Psoas muscle (tissue), 7 donors: ENCODE measurements at regions not wholly inside any gene's neighbourhood (a gene's known extent, or its start where the extent isn't known, plus 50 kb on each side); places are given as distances from the start of the nearest gene placed in this dataset.

Source experiments
- ATAC-seq, 4 donors: fragments of 200-7000 bp; cut with Tn5 transposase; one replicate each; pipeline ENCODE4 v1.9.1; 2020; ENCODE audit warnings: moderate library complexity in 3 of 4, mild to moderate bottlenecking in 2 of 4
- DNase-seq, 2 donors: peaks; one replicate each; pipeline ENCODE4 v3.0.0-alpha.2; 2020
- H3K27ac ChIP-seq: fragments of 200-600 bp; one replicate; pipeline ENCODE4 v1.8.0; 2022
- H3K27me3 ChIP-seq, 3 donors: fragments of 200-600 bp in 1 of 3; one replicate each; pipeline versions ENCODE4 v1.6.1 to v1.8.0; 2013 to 2022; ENCODE audit warnings: low read length in 2 of 3, mild to moderate bottlenecking in 2 of 3, moderate library complexity in 1 of 3; ENCODE audit not compliant: insufficient read depth in 3 of 3
- H3K36me3 ChIP-seq, 2 donors: fragments of 200-600 bp in 1 of 2; one replicate each; pipeline versions ENCODE4 v1.6.1 to v1.8.0; 2013 to 2022; ENCODE audit warnings: low read depth in 1 of 2, mild to moderate bottlenecking in 1 of 2, moderate library complexity in 1 of 2; ENCODE audit not compliant: insufficient read depth in 1 of 2
- H3K4me1 ChIP-seq: fragments of 200-600 bp; one replicate; pipeline ENCODE4 v1.8.0; 2022
- H3K4me3 ChIP-seq: fragments of 200-600 bp; one replicate; pipeline ENCODE4 v1.8.0; 2022; ENCODE audit warnings: mild to moderate bottlenecking
- H3K9me3 ChIP-seq: fragments of 200-600 bp; one replicate; pipeline ENCODE4 v1.8.0; 2022
- CTCF ChIP-seq: fragments of 200-600 bp; IDR thresholded peaks from one replicate; pipeline ENCODE4 v1.8.0; 2022; ENCODE audit warnings: antibody characterized with exemption
- WGBS, 3 donors: extraction: QIAGEN DNeasy Blood & Tissue Kit; methylation state at CpG; one replicate each; pipeline versions ENCODE4 v1.1.6 to v1.1.7; 2013; 5-methylcytosine and 5-hydroxymethylcytosine counted together
- intact Hi-C, 2 donors: fragments of 100-400 bp; cut with DNase I; formaldehyde crosslinking; loops; one replicate each; pipeline versions ENCODE4 v1.11.0 to v1.14.2; 2022
- donor health status: healthy with polysubstance abuse.
- donor health status: DM: no; HTN: no; CAD: no; lungs with moderate emphysema.
- donor health status: Bipolar disorder and iron deficiency.
- donor health status: healthy.
- donor health status: DM: yes; HTN: yes; CAD: no.
- donor health status: DM: no; HTN: no; CAD: no.
- donor health status: DM: yes; HTN: yes; CAD: no.

GRCh38 chr1:187390215-187390818 lies 561.6 kb downstream of the PLA2G4A start:
- WGBS, 3 donors, result 61 to 69% (median 66%) methylated on average over 3 of the region's 3 CpGs
- ATAC-seq (no peak), DNase-seq (no peak)
- TF ChIP-seq CTCF, result no peak
- H3K27ac ChIP-seq, result no peak overlapping the region
- intact Hi-C loops, result no loop called here
- no peaks in the 10 kb centered on the region for H3K9me3 ChIP-seq
- no peaks in the 10 kb centered on the region for H3K4me1 ChIP-seq
- no peaks in the 10 kb centered on the region for H3K36me3 ChIP-seq
- H3K4me3 ChIP-seq, result no peak overlapping the region
- H3K27me3 ChIP-seq, result no peaks in the 10 kb centered on the region

- no peaks in the 10 kb centered on the region for H3K27me3 ChIP-seq
- H3K4me1 ChIP-seq, result no peaks in the 10 kb centered on the region
- no peak for ATAC-seq
- H3K27ac ChIP-seq, result no peak overlapping the region
- no peak for TF ChIP-seq CTCF
- no peak for DNase-seq
- no peaks in the 10 kb centered on the region for H3K9me3 ChIP-seq
- H3K36me3 ChIP-seq, result no peaks in the 10 kb centered on the region
- intact Hi-C loops, result no loop called here
- no peak overlapping the region for H3K4me3 ChIP-seq
Measured at GRCh38 chr1:187396226-187396625, 567.5 kb downstream of the PLA2G4A start.

- no peak for TF ChIP-seq CTCF
- H3K27me3 ChIP-seq, result no peaks in the 10 kb centered on the region
- no peak overlapping the region for H3K4me3 ChIP-seq
- H3K27ac ChIP-seq, result no peak overlapping the region
- H3K36me3 ChIP-seq, result no peaks in the 10 kb centered on the region
- no peak for ATAC-seq
- DNase-seq, result no peak
- intact Hi-C loops, result no loop called here
- WGBS, 3 donors, result 48 to 66% (median 50%) methylated on average over 12 of the region's 12 CpGs
- H3K4me1 ChIP-seq, result no peaks in the 10 kb centered on the region
- no peaks in the 10 kb centered on the region for H3K9me3 ChIP-seq
Measured at GRCh38 chr1:187396929-187397796, 568.4 kb downstream of the PLA2G4A start.

GRCh38 chr1:187408212-187409004 lies 579.7 kb downstream of the PLA2G4A start:
- intact Hi-C loops, result no loop called here
- Histone ChIP-seq H3K4me1 (no peaks in the 10 kb centered on the region), H3K27me3 (no peaks in the 10 kb centered on the region), H3K27ac (no peak overlapping the region), H3K9me3 (no peaks in the 10 kb centered on the region), H3K4me3 (no peak overlapping the region), H3K36me3 (no peaks in the 10 kb centered on the region)
- no peak for ATAC-seq
- no peak for DNase-seq
- no peak for TF ChIP-seq CTCF
- WGBS, 3 donors, result 74 to 84% (median 79%) methylated on average over 4 of the region's 4 CpGs
